ENCODE measurements at regions not wholly inside any gene's neighbourhood (a gene's known extent, or its start where the extent isn't known, plus 50 kb on each side); places are given as distances from the start of the nearest gene placed in this dataset.

DNA sequence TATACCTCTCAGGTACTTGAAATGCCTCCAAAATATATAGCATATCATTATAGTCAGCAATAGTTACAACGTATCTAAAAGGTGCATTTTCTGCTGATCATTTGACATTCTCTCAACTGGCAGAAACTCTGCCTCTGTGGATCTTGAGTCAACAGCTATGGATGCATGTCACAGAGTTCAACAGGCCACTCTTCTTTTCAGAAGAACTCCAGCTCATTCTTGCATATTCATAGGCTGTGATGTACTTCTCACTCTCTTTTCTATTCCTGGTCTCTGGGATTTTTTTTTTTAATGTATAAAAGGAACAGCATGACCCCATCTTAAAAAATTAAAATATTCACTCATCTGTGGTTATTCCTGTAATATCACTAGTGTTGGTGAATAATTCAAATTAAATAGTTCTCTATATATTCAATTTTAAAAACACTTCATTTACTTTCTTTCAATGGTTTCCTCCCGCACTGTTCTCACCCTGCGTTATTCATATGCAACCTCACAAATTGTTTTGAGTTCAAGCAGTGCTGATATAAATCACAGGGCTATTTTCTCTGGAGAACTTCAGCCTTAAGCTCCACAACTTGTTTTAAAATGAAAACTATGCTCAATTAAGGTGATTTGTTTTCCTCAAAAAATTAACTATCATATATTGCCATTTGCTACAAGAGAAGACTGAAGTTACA is 1111.2 kb upstream of the ADGRL3 start:
- TF ChIP-seq SIN3A (IDR thresholded peaks at IDR 0.05; ENCODE audit: borderline replicate concordance, insufficient read depth, low read length) = no peak
- no peak for TF ChIP-seq FOXP2 (optimal IDR thresholded peaks at IDR 0.05; ENCODE audit: borderline replicate concordance, extremely low read depth, extremely low read length, insufficient read depth)
- no peak for TF ChIP-seq TAF1 (IDR thresholded peaks at IDR 0.05; ENCODE audit: borderline replicate concordance, insufficient read depth, low read length)
- TF ChIP-seq, protein P1, sequence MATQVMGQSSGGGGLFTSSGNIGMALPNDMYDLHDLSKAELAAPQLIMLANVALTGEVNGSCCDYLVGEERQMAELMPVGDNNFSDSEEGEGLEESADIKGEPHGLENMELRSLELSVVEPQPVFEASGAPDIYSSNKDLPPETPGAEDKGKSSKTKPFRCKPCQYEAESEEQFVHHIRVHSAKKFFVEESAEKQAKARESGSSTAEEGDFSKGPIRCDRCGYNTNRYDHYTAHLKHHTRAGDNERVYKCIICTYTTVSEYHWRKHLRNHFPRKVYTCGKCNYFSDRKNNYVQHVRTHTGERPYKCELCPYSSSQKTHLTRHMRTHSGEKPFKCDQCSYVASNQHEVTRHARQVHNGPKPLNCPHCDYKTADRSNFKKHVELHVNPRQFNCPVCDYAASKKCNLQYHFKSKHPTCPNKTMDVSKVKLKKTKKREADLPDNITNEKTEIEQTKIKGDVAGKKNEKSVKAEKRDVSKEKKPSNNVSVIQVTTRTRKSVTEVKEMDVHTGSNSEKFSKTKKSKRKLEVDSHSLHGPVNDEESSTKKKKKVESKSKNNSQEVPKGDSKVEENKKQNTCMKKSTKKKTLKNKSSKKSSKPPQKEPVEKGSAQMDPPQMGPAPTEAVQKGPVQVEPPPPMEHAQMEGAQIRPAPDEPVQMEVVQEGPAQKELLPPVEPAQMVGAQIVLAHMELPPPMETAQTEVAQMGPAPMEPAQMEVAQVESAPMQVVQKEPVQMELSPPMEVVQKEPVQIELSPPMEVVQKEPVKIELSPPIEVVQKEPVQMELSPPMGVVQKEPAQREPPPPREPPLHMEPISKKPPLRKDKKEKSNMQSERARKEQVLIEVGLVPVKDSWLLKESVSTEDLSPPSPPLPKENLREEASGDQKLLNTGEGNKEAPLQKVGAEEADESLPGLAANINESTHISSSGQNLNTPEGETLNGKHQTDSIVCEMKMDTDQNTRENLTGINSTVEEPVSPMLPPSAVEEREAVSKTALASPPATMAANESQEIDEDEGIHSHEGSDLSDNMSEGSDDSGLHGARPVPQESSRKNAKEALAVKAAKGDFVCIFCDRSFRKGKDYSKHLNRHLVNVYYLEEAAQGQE (IDR thresholded peaks at IDR 0.05; ENCODE audit: insufficient read depth in 1 of 2, low read depth in 2 of 2, low read length in 2 of 2) = no peak
- no peak for TF ChIP-seq POLR2AphosphoS5 (IDR thresholded peaks at IDR 0.05; ENCODE audit: low read depth, low read length)

DNA sequence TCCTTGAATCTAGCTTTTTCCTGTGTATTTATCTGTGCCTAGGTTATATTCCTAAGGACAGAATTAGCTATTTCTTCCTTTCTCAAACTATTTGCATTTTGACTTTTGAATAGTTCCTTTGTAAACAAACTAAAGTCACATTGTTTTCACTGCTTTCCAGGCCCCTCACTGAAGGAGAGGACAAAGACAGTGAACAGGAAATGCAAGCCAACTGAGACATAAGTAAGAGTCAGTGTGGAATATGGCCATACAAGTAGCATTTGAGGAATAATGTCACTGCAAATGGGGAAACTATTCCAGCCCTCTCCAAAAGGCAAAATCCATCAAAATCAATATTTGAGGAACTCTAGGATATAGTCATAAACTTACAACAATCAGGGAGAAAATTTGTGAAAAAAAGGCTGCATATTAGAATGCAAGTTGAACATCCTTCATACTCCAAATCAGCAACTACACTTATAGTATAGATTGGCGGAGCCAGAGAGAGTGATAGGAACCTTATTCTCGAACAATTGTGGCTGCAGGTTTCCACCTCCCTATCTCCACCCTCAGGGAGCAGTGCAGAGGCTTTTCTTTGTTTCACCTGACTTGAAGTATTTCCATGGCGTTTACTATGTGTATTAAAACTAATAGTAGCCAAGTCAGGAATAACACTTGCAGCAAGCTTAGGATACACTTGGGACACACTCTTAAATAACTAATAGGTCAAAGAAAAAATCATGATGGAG is 1110.4 kb upstream of the ADGRL3 start:
- TF ChIP-seq, protein P1 (IDR thresholded peaks at IDR 0.05; ENCODE audit: insufficient read depth in 1 of 2, low read depth in 2 of 2, low read length in 2 of 2) = no peak
- TF ChIP-seq FOXP2 (optimal IDR thresholded peaks at IDR 0.05; ENCODE audit: borderline replicate concordance, extremely low read depth, extremely low read length, insufficient read depth) (no peak), TAF1 (IDR thresholded peaks at IDR 0.05; ENCODE audit: borderline replicate concordance, insufficient read depth, low read length) (no peak), SIN3A (IDR thresholded peaks at IDR 0.05; ENCODE audit: borderline replicate concordance, insufficient read depth, low read length) (no peak), POLR2AphosphoS5 (IDR thresholded peaks at IDR 0.05; ENCODE audit: low read depth, low read length) (no peak)

DNA sequence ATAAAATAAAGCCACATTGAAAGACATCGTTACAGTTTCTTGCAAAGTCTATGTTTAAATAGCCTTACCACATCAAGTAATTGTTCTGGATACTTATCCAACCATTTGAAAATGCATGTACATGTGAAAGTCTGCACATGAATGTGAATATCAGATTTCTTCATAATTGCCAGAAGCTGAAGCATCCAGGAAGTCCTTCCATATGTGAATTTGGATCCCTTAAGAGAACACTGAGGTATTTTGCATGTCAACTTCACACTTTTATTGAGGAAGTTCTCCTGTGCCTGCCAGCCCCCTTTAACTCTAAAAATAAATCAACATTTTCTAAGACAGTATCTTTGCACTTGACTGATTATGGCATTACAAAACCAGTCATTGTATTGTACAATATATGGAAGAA is 1103.5 kb upstream of the ADGRL3 start:
- TF ChIP-seq, protein P1 (IDR thresholded peaks at IDR 0.05; ENCODE audit: insufficient read depth in 1 of 2, low read depth in 2 of 2, low read length in 2 of 2) = no peak
- no peak for TF ChIP-seq TAF1 (IDR thresholded peaks at IDR 0.05; ENCODE audit: borderline replicate concordance, insufficient read depth, low read length)
- TF ChIP-seq SIN3A (IDR thresholded peaks at IDR 0.05; ENCODE audit: borderline replicate concordance, insufficient read depth, low read length) = no peak
- no peak for TF ChIP-seq FOXP2 (optimal IDR thresholded peaks at IDR 0.05; ENCODE audit: borderline replicate concordance, extremely low read depth, extremely low read length, insufficient read depth)
- no peak for TF ChIP-seq POLR2AphosphoS5 (IDR thresholded peaks at IDR 0.05; ENCODE audit: low read depth, low read length)

DNA sequence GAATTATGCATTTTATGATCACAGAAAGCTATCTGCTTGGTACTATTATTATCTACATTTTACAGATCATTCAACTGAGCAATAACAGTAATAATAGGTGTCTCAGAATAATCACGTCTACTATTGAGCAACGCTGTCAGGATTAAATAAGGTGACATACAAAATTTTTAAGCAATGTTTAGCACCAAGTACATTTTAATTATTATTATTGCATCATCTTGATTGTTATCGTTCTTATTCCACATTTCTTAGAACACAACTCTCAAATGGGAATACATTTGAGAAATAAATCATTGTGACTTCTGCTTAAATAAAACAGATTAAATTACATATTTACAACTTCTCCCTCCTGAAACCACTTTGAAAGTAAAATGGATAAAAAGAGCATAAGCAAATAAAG is 1083.5 kb upstream of the ADGRL3 start:
- TF ChIP-seq, protein P1 (IDR thresholded peaks at IDR 0.05; ENCODE audit: insufficient read depth in 1 of 2, low read depth in 2 of 2, low read length in 2 of 2) = no peak
- TF ChIP-seq POLR2AphosphoS5 (IDR thresholded peaks at IDR 0.05; ENCODE audit: low read depth, low read length) = no peak
- TF ChIP-seq SIN3A (IDR thresholded peaks at IDR 0.05; ENCODE audit: borderline replicate concordance, insufficient read depth, low read length) = no peak
- no peak for TF ChIP-seq TAF1 (IDR thresholded peaks at IDR 0.05; ENCODE audit: borderline replicate concordance, insufficient read depth, low read length)
- no peak for TF ChIP-seq FOXP2 (optimal IDR thresholded peaks at IDR 0.05; ENCODE audit: borderline replicate concordance, extremely low read depth, extremely low read length, insufficient read depth)

All from PFSK-1 (cell line).